ENCODE measurements at regions not wholly inside any gene's neighbourhood (a gene's known extent, or its start where the extent isn't known, plus 50 kb on each side); places are given as distances from the start of the nearest gene placed in this dataset.

DNA sequence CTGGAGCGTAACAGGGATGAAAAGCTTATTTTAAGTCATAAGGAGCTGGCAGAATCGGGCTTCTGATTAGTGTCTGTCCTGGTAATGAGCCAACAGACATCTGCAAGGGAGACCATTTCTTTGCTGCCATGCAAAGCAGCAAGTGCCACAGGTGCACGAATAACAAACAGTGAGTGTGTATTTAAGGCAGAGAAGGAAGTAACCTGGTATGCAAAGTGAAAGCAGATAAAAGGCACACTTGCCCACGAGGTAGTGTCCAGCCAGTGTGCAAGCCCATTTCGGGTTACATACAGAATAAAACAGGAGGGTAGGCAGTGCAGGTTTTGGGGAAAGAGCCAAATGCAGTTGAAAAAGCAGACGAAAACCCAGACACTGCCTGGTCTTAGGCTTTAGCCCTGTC lies 1153.7 kb downstream of the SI start:
- Histone ChIP-seq H3K27ac (no peak overlapping the region), H3K9me3 (no peaks in the 10 kb centered on the region), H3K4me3 (no peak overlapping the region), H3K4me2 (no peak overlapping the region), H3K4me1 (no peaks in the 10 kb centered on the region)
- ChIA-PET CTCF (no interaction called here), POLR2A (no interaction called here)
- WGBS (ENCODE audit: missing lambda C conversion rate): 22% methylated on average over 6 of the region's 6 CpGs
- ATAC-seq: no peak
- DNase-seq (ENCODE audit: low read depth in 1 of 2, low spot score in 1 of 2): no peak
- no peak for TF ChIP-seq MAZ (IDR thresholded peaks at IDR 0.05; ENCODE audit: borderline replicate concordance, low read depth, low read length)
- no peak for TF ChIP-seq POLR2AphosphoS2 (conservative IDR thresholded peaks at IDR 0.05; ENCODE audit: low read length)
- no peak for TF ChIP-seq HEYL (CRISPR knock-in tag; IDR thresholded peaks at IDR 0.05)
- TF ChIP-seq FOSL2 (IDR thresholded peaks at IDR 0.05): no peak
- no peak for TF ChIP-seq FOSL2 (CRISPR knock-in tag; IDR thresholded peaks at IDR 0.05)
- TF ChIP-seq NFE2L2 (conservative IDR thresholded peaks at IDR 0.05; ENCODE audit: low read length): no peak
- no peak for TF ChIP-seq CHD4 (IDR thresholded peaks at IDR 0.05; ENCODE audit: borderline replicate concordance)
- FAIRE-seq: no peak

DNA sequence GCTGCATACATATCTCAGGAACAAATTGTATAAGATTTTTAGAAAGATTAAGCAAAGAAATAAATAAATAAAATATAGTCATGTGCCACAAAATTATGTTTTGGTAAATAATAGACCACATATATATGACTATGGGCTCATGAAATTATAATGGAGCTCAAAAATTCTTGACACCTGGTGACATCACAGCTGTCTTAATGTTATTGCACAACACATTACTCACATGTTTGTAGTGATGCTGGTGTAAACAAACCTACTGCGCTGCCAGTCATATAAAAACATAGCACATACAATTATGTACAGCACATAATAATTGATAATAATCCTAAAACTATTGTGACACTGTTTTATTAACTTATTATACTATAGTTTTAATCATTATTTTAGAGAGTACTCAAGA lies 1159.1 kb downstream of the SI start:
- no peak for ATAC-seq
- TF ChIP-seq TP53 (CRISPR knock-in tag; IDR thresholded peaks at IDR 0.05) (no peak), CHD4 (IDR thresholded peaks at IDR 0.05; ENCODE audit: borderline replicate concordance) (no peak), CBX2 (IDR thresholded peaks at IDR 0.05; ENCODE audit: borderline replicate concordance, low read depth) (no peak), GATA3 (IDR thresholded peaks at IDR 0.05; ENCODE audit: borderline replicate concordance) (no peak), BHLHE40 (IDR thresholded peaks at IDR 0.05; ENCODE audit: low read depth, low read length) (no peak), JUN (IDR thresholded peaks at IDR 0.05) (no peak), RNF2 (IDR thresholded peaks at IDR 0.05; ENCODE audit: borderline replicate concordance, low read depth) (no peak), FOSL2 (IDR thresholded peaks at IDR 0.05) (no peak), FOSL2 (CRISPR knock-in tag; IDR thresholded peaks at IDR 0.05) (no peak), HOXA7 (CRISPR knock-in tag; IDR thresholded peaks at IDR 0.05) (no peak), EP300 (IDR thresholded peaks at IDR 0.05) (no peak), ZNF302 (CRISPR knock-in tag; IDR thresholded peaks at IDR 0.05) (no peak), ZFP36 (IDR thresholded peaks at IDR 0.05; ENCODE audit: borderline replicate concordance, partially characterized antibody) (no peak)
- TF ChIP-seq, protein P1, sequence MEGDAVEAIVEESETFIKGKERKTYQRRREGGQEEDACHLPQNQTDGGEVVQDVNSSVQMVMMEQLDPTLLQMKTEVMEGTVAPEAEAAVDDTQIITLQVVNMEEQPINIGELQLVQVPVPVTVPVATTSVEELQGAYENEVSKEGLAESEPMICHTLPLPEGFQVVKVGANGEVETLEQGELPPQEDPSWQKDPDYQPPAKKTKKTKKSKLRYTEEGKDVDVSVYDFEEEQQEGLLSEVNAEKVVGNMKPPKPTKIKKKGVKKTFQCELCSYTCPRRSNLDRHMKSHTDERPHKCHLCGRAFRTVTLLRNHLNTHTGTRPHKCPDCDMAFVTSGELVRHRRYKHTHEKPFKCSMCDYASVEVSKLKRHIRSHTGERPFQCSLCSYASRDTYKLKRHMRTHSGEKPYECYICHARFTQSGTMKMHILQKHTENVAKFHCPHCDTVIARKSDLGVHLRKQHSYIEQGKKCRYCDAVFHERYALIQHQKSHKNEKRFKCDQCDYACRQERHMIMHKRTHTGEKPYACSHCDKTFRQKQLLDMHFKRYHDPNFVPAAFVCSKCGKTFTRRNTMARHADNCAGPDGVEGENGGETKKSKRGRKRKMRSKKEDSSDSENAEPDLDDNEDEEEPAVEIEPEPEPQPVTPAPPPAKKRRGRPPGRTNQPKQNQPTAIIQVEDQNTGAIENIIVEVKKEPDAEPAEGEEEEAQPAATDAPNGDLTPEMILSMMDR (IDR thresholded peaks at IDR 0.05): no peak
- TF ChIP-seq, protein P2, sequence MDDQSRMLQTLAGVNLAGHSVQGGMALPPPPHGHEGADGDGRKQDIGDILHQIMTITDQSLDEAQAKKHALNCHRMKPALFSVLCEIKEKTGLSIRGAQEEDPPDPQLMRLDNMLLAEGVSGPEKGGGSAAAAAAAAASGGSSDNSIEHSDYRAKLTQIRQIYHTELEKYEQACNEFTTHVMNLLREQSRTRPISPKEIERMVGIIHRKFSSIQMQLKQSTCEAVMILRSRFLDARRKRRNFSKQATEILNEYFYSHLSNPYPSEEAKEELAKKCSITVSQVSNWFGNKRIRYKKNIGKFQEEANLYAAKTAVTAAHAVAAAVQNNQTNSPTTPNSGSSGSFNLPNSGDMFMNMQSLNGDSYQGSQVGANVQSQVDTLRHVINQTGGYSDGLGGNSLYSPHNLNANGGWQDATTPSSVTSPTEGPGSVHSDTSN (IDR thresholded peaks at IDR 0.05): no peak
- TF ChIP-seq, protein P3, sequence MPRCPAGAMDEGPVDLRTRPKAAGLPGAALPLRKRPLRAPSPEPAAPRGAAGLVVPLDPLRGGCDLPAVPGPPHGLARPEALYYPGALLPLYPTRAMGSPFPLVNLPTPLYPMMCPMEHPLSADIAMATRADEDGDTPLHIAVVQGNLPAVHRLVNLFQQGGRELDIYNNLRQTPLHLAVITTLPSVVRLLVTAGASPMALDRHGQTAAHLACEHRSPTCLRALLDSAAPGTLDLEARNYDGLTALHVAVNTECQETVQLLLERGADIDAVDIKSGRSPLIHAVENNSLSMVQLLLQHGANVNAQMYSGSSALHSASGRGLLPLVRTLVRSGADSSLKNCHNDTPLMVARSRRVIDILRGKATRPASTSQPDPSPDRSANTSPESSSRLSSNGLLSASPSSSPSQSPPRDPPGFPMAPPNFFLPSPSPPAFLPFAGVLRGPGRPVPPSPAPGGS (IDR thresholded peaks at IDR 0.05): no peak
- no peak for FAIRE-seq
- CTCF ChIA-PET: no interaction called here
- 25% methylated on average over 1 of the region's 1 CpG for WGBS (ENCODE audit: missing lambda C conversion rate)
- H3K9me3 ChIP-seq: no peaks in the 10 kb centered on the region
- H3K4me3 ChIP-seq: no peak overlapping the region
- no peak overlapping the region for H3K27ac ChIP-seq
- POLR2A ChIA-PET: no interaction called here
- no peaks in the 10 kb centered on the region for H3K4me1 ChIP-seq
- H3K4me2 ChIP-seq: no peak overlapping the region
- DNase-seq (ENCODE audit: low read depth in 1 of 2, low spot score in 1 of 2): no peak

Measured in A549 (cell line).